ENCODE measurements at regions not wholly inside any gene's neighbourhood (a gene's known extent, or its start where the extent isn't known, plus 50 kb on each side); places are given as distances from the start of the nearest gene placed in this dataset.
"Not testable (repeated sequence)": the region's sequence is repeated elsewhere in the genome, so short reads cannot be mapped to it uniquely, and the experiment has no call there.

DNA sequence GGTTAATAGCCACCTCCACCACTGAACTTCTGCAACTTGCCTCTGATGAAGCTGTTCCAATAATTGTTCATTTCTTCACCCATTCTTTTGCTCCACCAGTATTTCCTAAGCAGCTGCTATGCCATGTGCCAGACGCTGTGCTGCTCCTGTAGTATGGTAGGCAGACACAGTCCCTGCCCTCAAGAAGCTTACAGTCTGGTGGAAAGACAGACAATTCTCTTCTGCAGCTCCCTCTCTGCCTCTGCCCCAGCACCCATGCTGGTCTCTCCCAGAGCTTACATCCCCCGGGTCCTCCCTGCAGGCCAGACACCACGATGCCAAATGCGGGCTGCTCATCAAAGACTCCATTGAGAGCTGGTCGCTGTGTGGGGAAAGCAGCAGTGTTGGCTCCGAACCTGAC is 111.6 kb upstream of the ESRRB start:
- DNase-seq: no peak

DNA sequence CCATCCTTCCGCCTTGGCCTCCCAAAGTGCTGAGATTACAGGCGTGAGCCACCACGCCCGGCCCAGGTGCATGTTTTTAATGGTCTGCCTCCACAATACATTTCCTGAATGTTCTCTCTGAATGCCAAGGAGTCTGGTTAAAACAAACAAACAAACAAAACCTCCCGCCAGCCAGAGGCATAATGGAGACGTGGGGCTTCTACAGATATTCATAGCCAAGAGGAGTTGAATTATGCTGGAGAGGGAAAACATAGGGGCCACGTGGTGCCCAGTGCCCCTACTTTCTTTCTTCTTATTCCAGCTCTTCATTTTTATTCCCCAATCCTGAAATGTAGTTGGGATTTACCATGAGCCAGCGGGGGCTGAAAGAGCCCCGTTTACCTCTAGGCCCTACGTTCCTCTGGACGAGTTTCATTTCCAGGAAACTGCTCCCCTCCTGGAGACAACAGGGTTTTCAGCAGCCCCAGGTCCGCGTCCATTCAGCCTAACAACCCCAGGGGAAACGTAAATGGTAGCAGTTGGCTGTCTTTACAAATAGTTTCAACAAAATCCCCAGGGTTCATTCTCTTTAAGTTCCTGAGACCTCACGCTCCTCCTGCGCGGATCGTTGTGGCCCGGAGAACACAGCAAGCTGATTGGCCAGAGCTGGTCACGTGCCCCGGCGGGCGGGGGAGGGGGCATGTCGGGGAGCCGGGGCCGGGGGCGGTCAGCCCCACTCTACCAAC is 108.5 kb upstream of the ESRRB start:
- peak in 1 of 6 experiments; percentile 1 for DNase-seq

DNA sequence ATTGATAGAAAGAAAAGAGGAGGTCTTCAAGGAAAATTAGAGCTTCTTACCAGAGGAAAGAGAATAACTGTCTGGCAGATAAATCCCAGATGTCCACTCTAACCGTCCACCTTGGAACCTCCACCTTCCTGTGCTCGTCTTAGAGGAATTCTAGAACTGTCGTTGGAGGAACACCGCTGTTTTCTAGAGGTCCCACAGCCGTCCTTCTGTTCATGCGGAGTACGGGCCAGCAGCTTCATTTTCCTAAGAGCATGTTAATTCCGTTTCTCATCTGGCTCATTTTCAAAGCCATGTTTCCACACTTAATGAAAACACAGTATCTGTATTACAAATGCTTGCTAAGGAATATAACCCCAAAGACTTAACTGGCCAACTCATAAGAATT is 107.9 kb upstream of the ESRRB start:
- no peak for DNase-seq

DNA sequence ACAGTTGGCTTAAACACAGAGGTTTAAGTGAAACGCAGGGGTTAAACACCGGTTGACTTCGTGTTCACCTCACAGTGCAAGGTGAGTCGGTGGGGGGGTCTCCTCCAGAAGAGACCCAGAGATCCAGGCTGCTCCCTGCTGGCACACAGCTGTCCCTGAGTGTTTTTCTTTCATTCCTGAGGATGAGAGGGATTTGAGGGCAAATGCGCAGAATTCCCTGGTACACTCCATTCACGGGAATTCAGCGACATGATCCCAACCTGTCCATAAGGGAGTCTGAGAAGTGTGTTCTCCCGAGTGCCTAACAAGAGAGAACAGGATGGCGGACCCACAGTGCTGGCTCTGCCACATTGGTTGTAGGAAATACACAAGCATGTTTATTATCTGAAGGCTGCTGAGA is 107.2 kb upstream of the ESRRB start:
- no peak for DNase-seq

DNA sequence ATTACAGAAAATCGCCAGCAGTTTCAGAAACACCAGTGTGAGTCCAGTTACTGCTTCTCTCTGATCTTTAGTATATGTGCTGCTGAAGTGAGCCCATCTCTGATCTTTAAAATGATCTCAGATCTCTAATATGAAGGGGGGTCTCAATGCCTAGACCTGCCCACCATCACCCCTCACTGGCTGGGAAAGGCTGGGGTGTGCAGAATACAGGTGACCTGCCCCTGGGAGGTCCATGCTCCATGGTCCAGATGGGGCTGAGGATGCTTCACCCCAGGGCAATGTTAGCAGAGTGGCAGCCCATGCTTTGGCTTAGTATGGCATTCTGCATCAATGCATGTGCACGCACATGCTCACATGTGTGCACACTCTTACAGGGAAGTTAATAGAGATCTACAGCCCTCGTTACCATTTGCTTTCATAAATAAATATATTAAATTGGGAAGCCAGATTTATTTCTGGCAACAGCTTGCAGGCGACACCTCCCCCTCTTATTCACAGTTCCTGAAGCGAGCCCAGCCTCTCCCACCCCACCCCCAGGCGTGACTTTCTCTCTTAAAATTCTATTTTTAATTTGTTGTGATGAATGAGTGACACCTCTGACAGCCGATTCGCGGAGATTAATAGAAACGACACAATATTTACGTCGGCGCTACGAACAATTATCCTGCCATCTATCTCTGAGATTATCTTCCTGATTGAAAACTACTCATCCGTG is 104.7 kb upstream of the ESRRB start:
- DNase-seq: no peak

DNA sequence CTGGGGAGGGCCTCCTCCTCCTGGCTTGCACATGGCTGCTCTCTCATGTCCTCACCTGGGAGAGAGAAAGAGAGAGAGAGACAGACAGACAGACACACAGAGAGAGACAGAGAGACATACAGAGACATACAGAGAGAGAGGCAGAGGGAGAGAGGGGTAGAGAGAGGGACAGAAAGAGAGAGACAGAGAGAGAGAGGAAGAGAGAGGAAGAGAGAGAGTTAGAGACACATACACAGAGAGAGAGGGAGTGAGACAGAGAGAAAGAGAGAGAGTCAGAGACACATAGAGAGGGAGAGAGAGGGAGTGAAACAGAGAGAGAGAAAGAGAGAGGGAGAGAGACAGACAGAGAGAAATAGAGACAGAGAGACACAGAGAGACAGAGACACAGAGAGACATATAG is 103.6 kb upstream of the ESRRB start:
- DNase-seq: no peak

DNA sequence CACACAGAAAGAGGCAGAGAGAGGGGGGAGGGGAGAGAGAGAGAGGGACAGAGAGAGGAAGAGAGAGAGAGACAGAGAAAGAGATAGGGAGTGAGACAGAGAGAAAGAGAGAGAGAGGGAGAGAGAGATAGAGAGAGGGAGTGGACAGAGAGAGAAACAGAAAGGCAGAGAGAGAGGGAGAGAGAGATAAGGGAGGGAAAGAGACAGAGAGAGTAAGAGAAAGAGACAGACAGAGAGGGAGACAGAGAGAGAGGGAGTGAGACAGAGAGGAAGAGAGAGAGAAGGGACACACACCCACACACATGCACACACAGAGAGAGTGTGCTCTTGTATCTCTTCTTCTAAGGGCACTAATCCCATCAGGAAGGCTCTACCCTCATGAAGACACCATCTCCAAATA is 103.2 kb upstream of the ESRRB start:
- DNase-seq: no peak

DNA sequence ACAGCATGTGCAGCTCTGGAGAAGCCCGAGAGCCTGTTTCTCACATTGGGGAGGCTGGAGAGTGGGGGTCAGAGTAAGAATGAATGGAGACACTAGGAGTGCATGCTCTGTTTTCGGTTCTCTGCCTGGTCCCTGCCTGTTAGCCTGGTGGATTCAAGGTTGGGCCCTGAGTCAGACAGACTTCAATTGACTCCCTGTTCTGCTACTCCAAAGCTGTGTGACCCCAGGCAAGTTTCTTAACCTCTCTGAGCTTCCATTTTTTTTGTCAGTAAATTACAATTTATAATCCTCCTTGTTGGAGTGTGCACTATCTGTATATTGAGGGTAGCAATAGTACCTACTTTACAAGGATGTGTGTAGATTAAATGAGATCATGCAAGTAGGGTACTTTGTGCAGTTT is 102.6 kb upstream of the ESRRB start:
- DNase-seq: no peak

DNA sequence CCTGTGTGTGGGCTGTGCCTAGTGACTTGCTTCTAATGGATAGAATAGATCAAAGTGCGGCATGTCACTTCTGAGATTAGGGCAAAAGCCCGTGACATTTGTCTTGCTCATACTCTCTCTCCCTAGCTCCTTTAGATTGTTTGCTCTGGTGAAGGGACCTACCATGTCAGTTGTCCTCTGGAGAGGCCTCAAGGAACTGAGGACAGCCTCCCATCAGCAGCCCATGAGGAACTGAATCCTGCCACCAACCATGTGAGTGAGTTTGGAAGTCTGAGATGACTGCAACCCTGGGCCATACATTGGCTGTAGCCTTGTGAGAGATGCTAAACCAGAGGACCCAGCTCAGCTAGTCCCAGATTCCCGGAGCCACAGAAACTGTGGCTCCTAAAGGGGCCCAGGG is 101.6 kb upstream of the ESRRB start:
- no peak for DNase-seq

DNA sequence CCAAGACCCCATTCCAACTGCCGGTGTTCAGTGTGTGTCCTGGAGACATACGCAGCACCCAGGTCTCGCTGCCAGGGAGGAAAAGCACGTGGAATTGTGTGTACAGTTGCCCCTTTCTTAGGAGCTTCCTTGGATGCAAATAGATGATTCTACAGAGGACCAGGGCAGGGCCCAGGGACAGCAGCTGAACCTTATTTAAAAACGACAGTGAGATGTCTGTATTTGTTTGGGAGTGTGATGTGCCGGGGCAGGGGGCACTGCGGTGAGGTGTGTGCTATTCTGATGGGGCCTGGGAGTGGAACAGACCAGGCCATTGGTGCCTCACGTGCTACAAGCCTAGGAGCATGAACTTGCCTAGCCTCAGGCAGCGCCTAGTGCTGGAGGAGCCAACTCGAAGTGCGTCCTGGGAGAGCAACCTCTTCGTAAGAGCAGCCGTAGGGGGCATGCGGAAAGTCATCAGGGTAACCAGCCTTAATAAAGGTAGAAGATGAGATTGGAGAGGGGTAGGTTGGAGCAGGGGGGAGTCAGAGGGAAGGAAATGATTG is 98.3 kb upstream of the ESRRB start:
- no peak for DNase-seq

DNA sequence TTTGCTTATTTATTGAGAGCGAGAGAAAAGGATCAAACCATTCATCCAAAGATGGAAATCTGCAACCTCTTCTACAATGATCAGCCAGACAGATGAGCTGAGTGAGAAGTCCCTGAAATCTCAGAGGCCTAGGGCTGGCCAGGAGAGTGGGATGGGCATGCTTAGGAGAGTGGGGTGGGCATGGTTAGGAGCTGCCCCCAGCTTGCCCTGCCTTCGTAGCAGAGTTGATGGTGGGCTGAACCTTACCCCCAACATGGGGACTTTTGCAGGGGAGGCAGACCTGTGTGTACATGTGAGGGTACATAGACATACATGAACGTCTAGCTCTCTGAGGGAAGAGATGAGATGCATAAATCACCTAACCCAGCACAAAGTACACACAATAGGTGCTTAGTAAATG is 95.7 kb upstream of the ESRRB start:
- DNase-seq: no peak

DNA sequence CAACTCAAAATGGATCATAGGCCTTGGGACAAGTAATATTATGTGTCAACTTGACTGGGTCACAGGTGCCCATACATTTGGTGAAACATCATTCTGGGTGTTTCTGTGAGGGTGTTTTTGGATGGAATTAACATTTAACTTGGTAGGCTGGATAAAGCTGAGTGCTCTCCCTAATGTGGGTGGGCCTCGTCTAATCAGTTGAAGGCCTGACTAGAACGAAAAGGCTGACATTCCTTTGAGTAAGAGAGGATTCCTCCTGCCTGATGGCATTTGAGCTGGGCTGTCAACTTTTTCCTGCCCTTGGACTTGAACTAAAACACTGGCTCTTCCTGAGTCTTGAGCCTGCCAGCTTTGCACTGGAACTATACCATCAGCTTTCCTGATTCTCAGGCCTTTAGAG is 93.4 kb upstream of the ESRRB start:
- DNase-seq: no peak

DNA sequence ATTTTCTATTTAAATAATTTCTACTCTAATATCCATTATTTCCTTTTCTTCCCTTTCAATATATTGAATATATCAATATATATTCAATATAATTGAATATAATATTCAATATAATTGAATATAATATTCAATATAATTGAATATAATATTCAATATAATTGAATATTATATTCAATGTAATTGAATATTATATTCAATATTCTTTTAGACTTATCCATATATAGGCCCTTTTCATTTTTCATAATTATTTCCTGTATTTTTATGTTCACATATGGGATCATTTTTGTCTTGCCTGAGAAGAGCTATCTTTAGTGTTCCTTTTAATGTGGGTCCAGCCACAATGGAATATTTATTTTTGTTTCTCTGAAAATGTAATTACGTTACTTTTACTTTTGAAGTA is 88.9 kb upstream of the ESRRB start:
- no peak for DNase-seq

DNA sequence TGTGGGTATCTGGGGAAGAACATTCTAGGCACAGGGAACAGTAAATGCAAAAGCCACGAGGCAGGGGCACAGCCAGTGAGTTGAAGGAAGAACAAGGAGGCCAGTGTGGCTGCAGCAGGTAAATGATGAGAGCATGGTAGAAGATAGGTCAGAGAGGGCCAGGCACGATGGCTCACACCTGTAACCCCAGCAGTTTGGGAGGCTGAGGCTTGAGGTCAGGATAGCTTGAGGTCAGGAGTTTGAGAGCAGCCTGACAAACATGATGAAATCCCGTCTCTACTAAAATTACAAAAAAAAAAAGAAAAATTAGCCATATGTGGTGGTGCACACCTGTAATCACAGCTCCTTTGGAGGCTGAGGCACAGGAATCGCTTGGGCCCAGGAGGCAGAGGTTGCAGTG is 86.7 kb upstream of the ESRRB start:
- no peak for DNase-seq

DNA sequence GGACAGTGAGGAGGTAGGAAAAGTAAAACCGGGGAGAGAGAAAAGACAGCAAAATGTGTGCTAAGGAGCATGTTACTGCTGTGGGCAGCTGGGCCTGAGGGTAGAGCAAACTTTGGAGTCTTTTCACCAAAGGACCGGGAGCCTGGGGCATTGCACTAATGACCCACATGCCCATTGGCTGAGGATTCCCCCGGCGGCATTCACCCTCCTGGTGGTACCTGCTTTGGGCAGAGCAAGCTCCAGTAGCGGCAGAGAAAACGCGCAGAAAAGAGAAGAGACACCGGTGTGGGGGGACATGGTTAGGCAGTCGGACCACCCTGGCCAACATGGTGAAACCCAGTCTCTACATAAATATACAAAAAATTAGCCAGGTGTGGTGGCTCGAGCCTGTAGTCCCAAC is 83.4 kb upstream of the ESRRB start:
- DNase-seq: no peak

DNA sequence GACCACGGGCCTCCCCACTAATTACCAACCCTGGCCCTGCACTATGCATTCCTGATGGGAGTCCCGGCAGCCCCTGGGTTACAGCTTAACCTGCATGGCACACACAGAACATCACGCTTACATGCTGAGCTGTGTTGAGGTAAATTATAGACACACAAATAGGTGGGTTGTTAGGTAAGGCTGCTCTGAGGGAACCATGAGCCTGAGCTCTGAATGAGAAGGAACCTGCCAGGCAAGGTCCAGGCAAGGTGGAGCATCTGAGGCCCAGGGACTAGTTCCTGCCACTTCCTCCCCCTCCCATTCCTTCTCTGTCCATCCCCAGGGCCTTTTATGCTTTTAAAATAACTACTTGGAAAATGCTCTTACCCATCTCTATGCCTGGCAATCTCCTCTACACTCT is 82.7 kb upstream of the ESRRB start:
- DNase-seq: no peak

DNA sequence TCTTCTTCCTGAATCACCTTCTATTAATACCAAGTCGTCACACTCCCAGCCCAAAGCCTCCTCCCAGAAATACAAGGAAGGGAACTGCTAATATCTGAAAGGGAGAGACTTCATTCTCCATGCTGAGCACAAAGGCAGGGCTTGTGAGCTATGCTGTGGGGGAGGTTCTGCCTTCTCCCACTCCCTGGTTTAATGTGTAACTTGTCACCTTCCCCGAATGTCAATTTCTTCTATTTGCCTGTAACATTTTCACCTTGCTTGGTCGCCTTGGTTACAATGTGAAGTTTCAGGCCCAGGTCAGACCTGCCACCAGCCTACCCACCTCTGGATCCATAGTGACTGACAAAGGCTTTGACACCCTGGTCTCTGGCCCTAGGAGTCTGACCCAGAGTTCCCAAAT is 82.0 kb upstream of the ESRRB start:
- DNase-seq: no peak

DNA sequence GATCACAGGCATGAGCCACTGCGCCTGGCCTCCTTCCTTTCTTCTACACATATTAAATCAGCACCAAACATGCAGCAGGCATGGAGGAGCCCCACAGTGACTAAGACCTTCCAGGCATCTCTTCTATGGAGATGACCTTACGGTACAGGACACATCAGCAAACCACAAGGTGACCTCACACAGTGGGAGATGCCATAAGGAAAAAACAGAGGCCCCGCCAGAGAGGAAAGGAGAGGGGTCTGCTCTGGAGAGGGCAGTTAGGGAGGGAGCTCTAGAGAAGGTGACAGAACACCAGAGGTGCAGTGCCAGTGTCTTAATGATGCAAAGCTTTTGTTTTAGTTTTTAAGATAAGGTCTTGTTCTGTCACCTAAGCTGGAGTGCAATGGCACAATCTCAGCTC is 81.1 kb upstream of the ESRRB start:
- DNase-seq: no peak

DNA sequence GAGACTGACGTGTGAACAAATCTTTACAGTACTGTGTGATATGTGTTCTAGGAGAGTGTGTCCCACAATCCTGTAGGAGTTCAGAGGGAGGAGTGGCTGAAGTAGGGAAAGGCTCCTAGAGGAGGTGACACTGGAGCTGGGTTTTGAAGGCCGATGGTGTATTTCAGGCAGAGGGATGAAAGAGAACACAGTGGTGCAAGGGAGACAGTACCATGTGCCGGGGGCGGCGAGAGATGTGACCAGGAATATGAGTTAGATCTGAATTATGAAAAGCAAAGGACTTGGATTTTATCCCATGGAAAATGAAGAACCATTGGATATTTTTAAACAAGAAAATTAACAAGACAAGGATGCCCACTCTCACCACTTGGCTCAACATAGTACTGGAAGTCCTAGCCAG is 77.0 kb upstream of the ESRRB start:
- no peak for DNase-seq

DNA sequence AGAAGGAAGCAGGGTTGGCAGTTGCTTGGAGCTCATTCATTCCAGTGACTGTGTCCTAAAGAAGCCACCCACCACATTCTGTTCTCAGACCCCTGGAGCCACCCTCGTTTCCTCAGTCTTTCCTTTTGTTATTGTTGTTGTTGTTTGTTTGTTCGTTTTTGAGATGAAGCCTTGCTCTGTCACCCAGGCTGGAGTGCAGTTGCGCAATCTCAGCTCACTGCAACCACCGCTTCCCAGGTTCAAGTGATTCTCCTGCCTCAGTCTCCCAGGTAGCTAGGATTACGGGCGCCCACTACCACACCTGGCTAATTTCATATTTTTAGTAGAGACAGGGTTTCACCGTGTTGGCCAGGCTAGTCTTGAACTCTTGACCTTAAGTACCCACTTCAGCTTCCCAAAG is 72.7 kb upstream of the ESRRB start:
- not testable (repeated sequence) for DNase-seq

DNA sequence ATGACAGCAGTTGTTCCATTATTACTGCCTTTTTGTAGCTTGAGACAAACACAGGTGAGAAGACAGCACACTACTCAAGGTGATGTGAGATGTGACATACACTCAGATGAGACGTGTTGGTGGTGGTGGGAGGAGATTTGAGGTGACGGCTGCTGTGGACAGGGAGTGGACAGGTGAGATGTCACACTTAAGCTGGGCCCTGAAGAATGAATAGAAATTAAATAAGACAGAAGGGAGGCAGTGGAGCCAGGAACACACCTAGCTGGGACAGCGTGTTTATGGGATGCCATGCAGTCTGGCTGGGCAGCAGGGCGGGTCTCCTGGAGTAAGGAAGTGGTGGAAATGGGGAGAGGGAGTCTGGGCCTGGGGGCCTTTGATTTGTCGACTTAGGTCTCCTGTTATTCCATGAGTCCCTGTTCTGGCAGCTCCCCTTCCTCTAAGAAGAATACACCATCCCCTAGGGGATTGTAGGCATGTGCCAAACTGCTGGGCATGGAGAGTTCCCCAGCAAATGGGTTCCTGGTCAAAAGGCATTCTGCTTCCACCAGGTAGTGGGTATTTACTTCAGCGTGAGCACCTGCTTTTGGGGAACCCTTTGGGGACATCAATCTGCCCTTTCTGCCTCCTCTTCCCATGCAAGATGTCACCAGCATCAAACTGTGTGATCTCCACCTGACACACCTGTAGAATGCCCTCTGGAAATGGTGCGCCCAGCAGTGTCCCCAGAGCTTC is 71.2 kb upstream of the ESRRB start:
- no peak for DNase-seq

DNA sequence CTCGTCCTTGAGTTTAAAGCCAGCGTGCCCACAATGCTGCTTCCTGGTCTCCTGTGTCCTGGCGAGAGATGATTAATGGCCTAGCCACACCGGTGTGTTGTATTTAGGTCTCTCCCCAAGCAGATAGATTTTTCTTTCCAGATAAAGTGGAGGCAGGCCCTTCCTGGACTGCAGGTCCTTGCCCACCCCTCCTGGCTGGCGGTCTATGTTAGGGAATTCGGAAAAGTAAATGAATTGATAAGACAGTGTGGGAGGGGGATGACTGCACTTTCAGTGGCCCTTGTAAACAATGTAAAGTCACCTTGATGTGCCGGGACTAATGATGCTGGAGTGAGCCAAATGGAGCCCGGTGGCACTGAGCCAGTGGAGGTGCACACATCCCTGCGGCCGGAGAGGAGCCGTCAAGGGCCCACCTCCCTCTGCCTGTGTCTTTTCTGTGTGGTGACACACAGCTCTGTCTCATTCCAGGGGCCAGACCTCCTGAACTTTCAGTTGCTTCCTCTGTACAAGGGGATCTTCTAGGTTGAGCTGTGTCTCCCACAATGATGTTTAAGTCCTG is 70.6 kb upstream of the ESRRB start:
- DNase-seq: no peak

DNA sequence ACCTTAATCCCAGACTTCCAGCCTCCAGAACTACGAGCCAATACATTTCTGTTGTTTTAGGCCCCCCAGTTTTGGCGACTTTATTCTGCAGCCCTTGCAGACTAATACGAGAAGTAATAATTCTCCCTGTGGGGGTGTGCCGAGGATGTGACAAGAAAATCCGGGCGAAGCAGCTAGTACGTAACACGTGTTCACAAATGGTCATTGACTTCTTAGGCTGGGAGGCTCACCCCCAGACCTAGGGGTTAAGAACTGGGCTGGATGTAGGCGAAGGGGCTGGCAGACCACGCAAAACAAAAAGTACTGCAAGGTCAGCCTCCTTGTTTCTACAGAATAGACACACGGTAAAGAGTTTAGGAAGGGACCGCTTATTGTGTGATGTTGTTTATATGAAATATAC is 69.8 kb upstream of the ESRRB start:
- no peak for DNase-seq

Measured in stimulated activated naive CD4-positive, alpha-beta T cell (primary cell).